Bronchial epithelial cell (primary cell): ENCODE measurements at regions not wholly inside any gene's neighbourhood (a gene's known extent, or its start where the extent isn't known, plus 50 kb on each side); places are given as distances from the start of the nearest gene placed in this dataset.

ENCODE experiments used
- DNase-seq: peaks from one replicate; pipeline ENCODE4 v3.0.0-alpha.2; 2010; ENCODE audit warnings: low read depth
- FAIRE-seq: peaks from 2 replicates; lab custom pipeline; 2011; peaks lifted over from hg19 to GRCh38; lab: Jason Lieb, UNC
- H3K27me3 ChIP-seq: 2 replicates; pipeline ENCODE4 v1.5.1; 2011; ENCODE audit warnings: low read length; ENCODE audit not compliant: control insufficient read depth, insufficient read depth
- H3K36me3 ChIP-seq: 2 replicates; pipeline ENCODE4 v1.5.1; 2011; ENCODE audit warnings: low read length; ENCODE audit not compliant: control insufficient read depth, insufficient read depth
- H3K4me3 ChIP-seq: 2 replicates; pipeline ENCODE4 v1.5.1; 2011; ENCODE audit warnings: mild to moderate bottlenecking, low read depth, low read length, control low read depth
- TF ChIP-seq, protein P1 (sequence below): IDR thresholded peaks from 2 replicates; pipeline ENCODE4 v1.5.1; 2011; ENCODE audit warnings: mild to moderate bottlenecking, moderate library complexity, low read length, control low read depth, inconsistent platforms; ENCODE audit not compliant: insufficient read depth, severe bottlenecking

DNA sequence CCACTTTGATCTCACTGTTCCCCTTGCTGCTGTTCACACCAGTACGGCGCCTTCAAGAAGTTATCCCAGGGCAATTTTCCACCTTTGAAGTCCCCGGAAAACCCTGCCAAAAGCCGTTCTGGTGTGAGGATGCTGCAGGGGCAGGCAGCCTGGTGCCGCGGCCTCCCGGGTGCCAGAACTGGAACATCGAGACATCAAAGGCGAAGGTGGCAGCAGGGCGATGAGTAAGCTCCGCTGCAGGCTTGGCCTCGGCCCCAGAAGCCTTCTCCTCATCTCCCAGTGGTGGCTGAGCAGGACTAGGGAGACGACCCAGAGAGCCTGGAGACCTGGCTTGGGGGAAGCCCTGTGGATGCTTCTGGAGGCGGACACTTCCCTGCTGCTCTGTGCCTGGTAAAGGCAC lies 115.3 kb upstream of the MSX2 start:
- no peak for DNase-seq
- TF ChIP-seq, protein P1, sequence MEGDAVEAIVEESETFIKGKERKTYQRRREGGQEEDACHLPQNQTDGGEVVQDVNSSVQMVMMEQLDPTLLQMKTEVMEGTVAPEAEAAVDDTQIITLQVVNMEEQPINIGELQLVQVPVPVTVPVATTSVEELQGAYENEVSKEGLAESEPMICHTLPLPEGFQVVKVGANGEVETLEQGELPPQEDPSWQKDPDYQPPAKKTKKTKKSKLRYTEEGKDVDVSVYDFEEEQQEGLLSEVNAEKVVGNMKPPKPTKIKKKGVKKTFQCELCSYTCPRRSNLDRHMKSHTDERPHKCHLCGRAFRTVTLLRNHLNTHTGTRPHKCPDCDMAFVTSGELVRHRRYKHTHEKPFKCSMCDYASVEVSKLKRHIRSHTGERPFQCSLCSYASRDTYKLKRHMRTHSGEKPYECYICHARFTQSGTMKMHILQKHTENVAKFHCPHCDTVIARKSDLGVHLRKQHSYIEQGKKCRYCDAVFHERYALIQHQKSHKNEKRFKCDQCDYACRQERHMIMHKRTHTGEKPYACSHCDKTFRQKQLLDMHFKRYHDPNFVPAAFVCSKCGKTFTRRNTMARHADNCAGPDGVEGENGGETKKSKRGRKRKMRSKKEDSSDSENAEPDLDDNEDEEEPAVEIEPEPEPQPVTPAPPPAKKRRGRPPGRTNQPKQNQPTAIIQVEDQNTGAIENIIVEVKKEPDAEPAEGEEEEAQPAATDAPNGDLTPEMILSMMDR: no peak

DNA sequence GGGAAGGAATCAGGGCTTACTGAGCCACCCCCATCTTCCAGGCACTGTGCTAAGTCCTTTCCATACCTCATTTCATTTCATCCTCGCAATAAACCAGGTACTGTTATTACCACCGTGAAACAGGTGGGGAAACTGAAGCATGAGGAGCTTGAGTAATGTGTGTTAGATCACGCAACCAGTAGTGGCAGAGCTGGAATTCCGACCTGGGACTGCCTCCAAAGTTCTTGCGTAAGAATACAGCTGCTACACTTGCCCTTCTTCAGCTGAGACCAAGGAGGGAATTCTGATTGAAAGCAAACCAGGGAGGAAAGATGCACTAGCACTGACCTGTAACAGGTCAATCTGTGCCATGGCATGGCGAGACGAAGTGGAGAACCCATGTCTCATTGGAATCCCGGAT lies 113.4 kb upstream of the MSX2 start:
- peak; percentile 52 for DNase-seq
- FAIRE-seq: peak; percentile 88
- TF ChIP-seq, protein P1: no peak
- no peak overlapping the region for H3K4me3 ChIP-seq
- H3K36me3 ChIP-seq: no peaks in the 10 kb centered on the region
- H3K27me3 ChIP-seq: no peaks in the 10 kb centered on the region

More for the DNA sequence above, 115.3 kb upstream of the MSX2 start:
- no peak overlapping the region for H3K4me3 ChIP-seq
- no peaks in the 10 kb centered on the region for H3K27me3 ChIP-seq
- no peaks in the 10 kb centered on the region for H3K36me3 ChIP-seq
- FAIRE-seq: no peak

DNA sequence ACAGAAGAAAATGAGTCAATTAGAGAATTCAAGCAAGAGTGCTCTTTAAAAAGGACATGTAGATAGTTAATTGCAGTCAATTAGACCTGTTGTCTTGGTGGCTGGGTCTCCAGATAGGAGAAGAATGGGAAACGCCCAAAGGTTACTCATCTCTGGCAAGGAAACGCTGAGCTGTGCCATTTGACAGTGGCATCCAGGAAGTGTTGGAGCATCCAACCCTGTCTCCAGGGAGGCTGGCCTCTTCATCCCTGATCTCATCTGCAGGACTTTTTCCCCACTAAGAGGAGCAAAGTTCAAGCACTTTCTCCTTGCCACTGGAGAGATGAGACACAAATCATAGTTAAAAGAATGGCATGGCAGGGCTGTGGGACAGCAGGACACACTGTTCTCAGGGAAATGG lies 111.7 kb upstream of the MSX2 start:
- H3K27me3 ChIP-seq: no peaks in the 10 kb centered on the region
- FAIRE-seq (peak; percentile 55), DNase-seq (no peak)
- TF ChIP-seq, protein P1: no peak
- H3K36me3 ChIP-seq: no peaks in the 10 kb centered on the region
- H3K4me3 ChIP-seq: no peak overlapping the region

DNA sequence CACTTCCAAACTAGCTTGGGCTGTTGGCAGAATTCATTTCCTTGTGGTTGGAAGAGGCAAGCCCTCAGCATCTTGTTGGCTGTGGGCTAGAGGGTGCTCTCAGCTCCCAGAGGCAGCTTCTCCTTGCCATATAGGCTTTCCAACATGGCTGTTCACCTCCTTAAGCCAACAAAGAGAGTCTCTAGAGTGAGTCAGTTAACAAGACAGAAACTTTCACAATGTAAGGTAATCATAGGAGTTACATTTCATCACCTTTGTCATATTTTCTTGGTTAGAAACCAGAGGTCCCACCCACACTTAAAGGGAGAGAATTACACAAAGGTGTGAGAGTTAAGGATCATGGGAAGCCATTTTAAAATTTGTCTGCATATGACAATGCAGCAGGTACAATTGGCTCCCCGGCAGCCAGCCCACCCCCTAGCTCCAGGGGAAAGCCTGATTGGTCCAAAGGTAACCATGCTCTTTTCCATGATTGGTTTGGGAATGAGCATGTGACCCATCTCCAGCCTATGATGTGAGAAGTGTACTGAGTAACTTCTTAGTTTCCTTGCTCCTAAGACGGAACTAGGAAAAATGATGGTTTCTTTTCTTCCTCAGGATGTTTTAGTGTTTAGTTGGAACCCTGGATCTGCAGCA lies 109.8 kb upstream of the MSX2 start:
- TF ChIP-seq, protein P1: no peak
- H3K27me3 ChIP-seq: no peaks in the 10 kb centered on the region

DNA sequence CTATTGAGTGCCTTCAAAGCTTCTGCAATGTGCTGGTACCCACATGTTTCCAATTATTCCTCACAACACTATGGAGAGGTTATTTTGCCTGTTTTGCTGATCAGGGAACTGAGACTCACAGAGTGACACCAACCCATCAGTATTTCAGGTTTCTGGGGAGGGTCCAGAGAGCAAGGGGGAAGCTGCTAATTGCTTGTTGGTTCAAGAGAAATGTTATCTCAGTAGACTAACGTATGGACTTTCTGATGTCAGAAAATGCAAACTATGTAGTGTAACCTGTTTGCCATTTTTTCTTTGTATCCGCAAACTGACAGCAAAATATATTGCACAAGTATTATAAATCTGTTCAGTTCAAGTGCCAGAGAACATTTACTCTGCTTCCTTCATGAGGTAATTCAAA lies 108.3 kb upstream of the MSX2 start:
- H3K27me3 ChIP-seq: no peaks in the 10 kb centered on the region
- DNase-seq: peak; percentile 14
- H3K4me3 ChIP-seq: no peak overlapping the region
- TF ChIP-seq, protein P1: no peak
- FAIRE-seq: no peak
- no peaks in the 10 kb centered on the region for H3K36me3 ChIP-seq

More for the DNA sequence above, 109.8 kb upstream of the MSX2 start:
- Histone ChIP-seq H3K36me3 (no peaks in the 10 kb centered on the region), H3K4me3 (no peak overlapping the region)
- DNase-seq (peak; percentile 55), FAIRE-seq (no peak)

DNA sequence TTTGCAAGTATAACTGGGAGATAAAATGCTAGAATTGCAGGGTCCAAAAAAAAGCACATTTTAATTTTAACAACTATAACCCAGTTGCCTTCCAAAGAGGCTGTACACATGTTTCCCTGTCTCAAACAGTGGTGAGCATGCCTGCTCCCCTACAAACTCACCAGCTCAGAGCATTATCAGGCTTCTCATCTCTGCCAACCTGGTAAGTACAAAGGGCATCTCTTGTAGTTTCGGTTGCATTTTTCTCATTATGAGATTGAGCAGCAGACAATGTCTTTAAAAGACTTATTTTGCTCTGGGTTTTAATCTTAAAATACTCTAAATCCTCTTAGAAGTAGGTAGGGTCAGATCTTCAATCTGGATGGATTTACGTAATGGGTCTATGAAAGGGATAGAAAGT lies 107.1 kb upstream of the MSX2 start:
- FAIRE-seq (no peak), DNase-seq (no peak)
- H3K36me3 ChIP-seq: no peaks in the 10 kb centered on the region
- H3K27me3 ChIP-seq: no peaks in the 10 kb centered on the region
- TF ChIP-seq, protein P1: no peak
- no peak overlapping the region for H3K4me3 ChIP-seq
